K562 (cell line): ENCODE measurements at regions not wholly inside any gene's neighbourhood (a gene's known extent, or its start where the extent isn't known, plus 50 kb on each side); places are given as distances from the start of the nearest gene placed in this dataset.
"Not testable (repeated sequence)": the region's sequence is repeated elsewhere in the genome, so short reads cannot be mapped to it uniquely, and the experiment has no call there.

ENCODE experiments used
- ATAC-seq: fragments of 200-7000 bp; cut with Tn5 transposase; 3 replicates; pipeline ENCODE4 v1.9.1; 2020; ENCODE audit warnings: moderate library complexity
- BruUV-seq: library from RNA; stranded (reverse); fragments of 400-500 nt; replicated peaks from 2 replicates; lab custom pipeline; 2021; lab: Mats Ljungman, UMichigan
- CTCF ChIA-PET: fragments of 300-600 bp; formaldehyde crosslinking; extraction: SDS; loops from one replicate; lab custom pipeline; 2021; ENCODE audit warnings: low intra/inter-chr PET ratio; lab: Yijun Ruan, JAX
- POLR2A ChIA-PET: fragments of 300-600, 350-650 bp; sonication (Branson Sonifier 250); formaldehyde crosslinking; extraction: SDS; loops from one replicate; lab custom pipeline; 2021; ENCODE audit warnings: antibody characterized with exemption, inconsistent platforms; lab: Yijun Ruan, JAX
- DNase-seq, 4 experiments: peaks; one replicate each; pipeline versions ENCODE4 v3.0.0 to v3.0.0-alpha.2; 2011 to 2018; ENCODE audit warnings: low spot score in 3 of 4, mixed read lengths in 3 of 4; ENCODE audit errors: extremely low read depth in 1 of 4
- FAIRE-seq: peaks from 2 replicates; lab custom pipeline; 2011; peaks lifted over from hg19 to GRCh38; lab: Jason Lieb, UNC
- H2AFZ ChIP-seq: 2 replicates; pipeline ENCODE4 v1.6.0; 2011; ENCODE audit warnings: low read depth, low read length, control low read depth, inconsistent platforms
- H3K27ac ChIP-seq: fragments of 200-600 bp; 3 replicates; pipeline ENCODE4 v1.8.0; 2011; ENCODE audit warnings: low read depth, mild to moderate bottlenecking, control low read depth, inconsistent platforms, low read length, moderate library complexity, mixed read lengths; ENCODE audit errors: extremely low read depth
- H3K27me3 ChIP-seq, 2 experiments: fragments of 300-600 bp in 1 of 2; 2 replicates in 1 of 2; 3 replicates in 1 of 2; pipeline versions ENCODE4 v1.6.0 to v1.8.0; 2011; ENCODE audit warnings: inconsistent platforms in 2 of 2, low read length in 2 of 2, mild to moderate bottlenecking in 1 of 2, mixed read lengths in 1 of 2, moderate library complexity in 1 of 2; ENCODE audit not compliant: control insufficient read depth in 2 of 2, insufficient read depth in 2 of 2
- H3K36me3 ChIP-seq: fragments of 300-600 bp; 3 replicates; pipeline ENCODE4 v1.8.0; 2011; ENCODE audit warnings: mild to moderate bottlenecking, low read length, inconsistent platforms; ENCODE audit not compliant: control insufficient read depth, insufficient read depth
- H3K4me1 ChIP-seq, 2 experiments: fragments of 200-600 bp in 1 of 2; replicated peaks in 1 of 2; 2 replicates in 1 of 2; 3 replicates in 1 of 2; pipeline versions ENCODE4 v1.5.1 to v1.8.0; 2011; ENCODE audit warnings: inconsistent platforms in 2 of 2, low read length in 2 of 2, mild to moderate bottlenecking in 1 of 2, mixed read lengths in 1 of 2, moderate library complexity in 1 of 2; ENCODE audit not compliant: control insufficient read depth in 2 of 2, insufficient read depth in 2 of 2
- H3K4me2 ChIP-seq: 2 replicates; pipeline ENCODE4 v1.6.1; 2011; ENCODE audit warnings: low read length, control low read depth, inconsistent platforms, mixed read lengths; ENCODE audit not compliant: insufficient read depth
- H3K4me3 ChIP-seq: fragments of 200-600 bp; sonication (generic), shearing (Covaris generic); 2 replicates; pipeline ENCODE4 v1.5.1; 2016; ENCODE audit warnings: control low read depth, inconsistent platforms
- H3K79me2 ChIP-seq: fragments of 200-600 bp; 3 replicates; pipeline ENCODE4 v1.8.0; 2011; ENCODE audit warnings: low read length, inconsistent platforms; ENCODE audit not compliant: control insufficient read depth, insufficient read depth
- H3K9ac ChIP-seq, 2 experiments: 2 replicates each; pipeline versions ENCODE4 v1.6.0 to v1.6.1; 2011; ENCODE audit warnings: low read depth in 2 of 2, low read length in 2 of 2, control low read depth in 1 of 2, inconsistent platforms in 1 of 2, mild to moderate bottlenecking in 1 of 2, mixed read lengths in 1 of 2; ENCODE audit not compliant: insufficient read depth in 1 of 2
- H3K9me1 ChIP-seq: one replicate; pipeline ENCODE4 v1.6.0; 2011; ENCODE audit warnings: inconsistent platforms, mild to moderate bottlenecking, low read length, moderate library complexity; ENCODE audit not compliant: control insufficient read depth, insufficient read depth
- H3K9me3 ChIP-seq: replicated peaks from 2 replicates; pipeline ENCODE4 v1.5.1; 2011; ENCODE audit warnings: low read depth, low read length, inconsistent platforms; ENCODE audit not compliant: control insufficient read depth, insufficient read depth
- H4K20me1 ChIP-seq: replicated peaks from 2 replicates; pipeline ENCODE4 v1.6.1; 2011; ENCODE audit warnings: low read length, inconsistent platforms, mixed read lengths; ENCODE audit not compliant: control insufficient read depth, insufficient read depth
- ARID2 ChIP-seq: fragments of 450-650 bp; IDR thresholded peaks from 2 replicates; pipeline ENCODE4 v1.6.1; 2017; ENCODE audit warnings: antibody characterized with exemption, mild to moderate bottlenecking
- HIVEP1 ChIP-seq: fragments of 250-450 bp; sonication (Bioruptor Pico); IDR thresholded peaks from 2 replicates; pipeline ENCODE4 v1.4.0; 2020; ENCODE audit warnings: mild to moderate bottlenecking
- KDM5B ChIP-seq: fragments of 200-600 bp; sonication (generic); IDR thresholded peaks from 2 replicates; pipeline ENCODE4 v1.6.1; 2012; ENCODE audit warnings: low read depth, mild to moderate bottlenecking, moderate library complexity, low read length, control low read depth, inconsistent platforms; ENCODE audit not compliant: insufficient replicate concordance
- KHSRP ChIP-seq: fragments of 450-650 bp; IDR thresholded peaks from 2 replicates; pipeline ENCODE4 v1.6.1; 2017
- MCM7 ChIP-seq, 2 experiments: fragments of 450-650 bp; IDR thresholded peaks; 2 replicates each; pipeline ENCODE4 v1.6.1; 2016 to 2018
- NEUROD1 ChIP-seq: fragments of 150-350 bp; IDR thresholded peaks from 2 replicates; pipeline ENCODE4 v1.6.1; 2014; ENCODE audit warnings: borderline replicate concordance, low read length, low read depth; ENCODE audit not compliant: partially characterized antibody
- NFE2 ChIP-seq: IDR thresholded peaks from 2 replicates; pipeline ENCODE4 v1.6.1; 2014; ENCODE audit warnings: antibody characterized with exemption, low read depth
- NR2F6 ChIP-seq: fragments of 450-650 bp; formaldehyde crosslinking; IDR thresholded peaks from 2 replicates; pipeline ENCODE4 v1.4.0; 2020; ENCODE audit warnings: mild to moderate bottlenecking
- POU5F1 ChIP-seq: fragments of 150-350 bp; IDR thresholded peaks from 2 replicates; pipeline ENCODE4 v1.6.1; 2014; ENCODE audit warnings: borderline replicate concordance, low read length, low read depth, mild to moderate bottlenecking; ENCODE audit not compliant: partially characterized antibody
- TCF7 ChIP-seq: sonication (generic); IDR thresholded peaks from 2 replicates; pipeline ENCODE4 v1.6.1; 2016; ENCODE audit warnings: antibody characterized with exemption, borderline replicate concordance
- WHSC1 ChIP-seq: IDR thresholded peaks from one replicate; pipeline ENCODE4 v1.6.1; 2012; ENCODE audit warnings: low read length, control low read depth, inconsistent platforms
- ZNF512 ChIP-seq: IDR thresholded peaks from 2 replicates; pipeline ENCODE4 v1.6.1; 2016; ENCODE audit warnings: missing genetic modification characterization, missing compliant biosample characterization
- ZNF766 ChIP-seq: fragments of 200-800 bp; sonication (Bioruptor generic); conservative IDR thresholded peaks from 2 replicates; pipeline ENCODE4 v1.6.1; 2016; ENCODE audit warnings: missing genetic modification characterization, missing compliant biosample characterization
- WGBS: fragments of 100-300 bp; shearing (Covaris generic); methylation state at CpG from one replicate; pipeline ENCODE4 v1.1.6; 2016; ENCODE audit warnings: low coverage, mixed read lengths; ENCODE audit not compliant: insufficient coverage; ENCODE audit errors: missing lambda C conversion rate; 5-methylcytosine and 5-hydroxymethylcytosine counted together
- in situ Hi-C: fragments of 300-500 bp; cut with MboI; formaldehyde crosslinking; loops from 4 replicates; pipeline ENCODE4 v1.15.0; 2018; ENCODE audit warnings: inconsistent platforms, mixed read lengths
- intact Hi-C: fragments of 100-400 bp; cut with micrococcal nuclease; formaldehyde crosslinking; loops from 2 replicates; pipeline ENCODE4 v1.14.2; 2022
- TF ChIP-seq, protein P1 (sequence below), 2 experiments: fragments of 250-450 bp in 1 of 2; fragments of 450-650 bp in 1 of 2; sonication (Bioruptor Pico) in 1 of 2; IDR thresholded peaks; 2 replicates each; pipeline versions ENCODE4 v1.6.1 to v1.8.0; 2016 to 2021; ENCODE audit warnings: mild to moderate bottlenecking in 2 of 2, moderate library complexity in 2 of 2, missing compliant biosample characterization in 1 of 2, missing genetic modification characterization in 1 of 2

- H3K36me3 ChIP-seq, H3K27me3 ChIP-seq, in situ Hi-C loops, H2AFZ ChIP-seq, H3K27ac ChIP-seq, H3K79me2 ChIP-seq, intact Hi-C loops, H3K9me1 ChIP-seq, H3K4me2 ChIP-seq, POLR2A ChIA-PET, DNase-seq, H3K9me3 ChIP-seq, H3K4me1 ChIP-seq, BruUV-seq, H3K9ac ChIP-seq, H4K20me1 ChIP-seq, FAIRE-seq, H3K4me3 ChIP-seq, ATAC-seq, CTCF ChIA-PET: not testable (repeated sequence)
- 0% methylated on average over 10 of the region's 10 CpGs for WGBS
Observed at GRCh38 chrX:140633105-140633504, 76.5 kb upstream of the LINC00632 start.

- no peak for DNase-seq
- POLR2A ChIA-PET = no interaction called here
- Histone ChIP-seq H3K27me3 (no peaks in the 10 kb centered on the region), H3K9ac (no peak overlapping the region), H3K4me3 (no peak overlapping the region), H3K9me1 (no peaks in the 10 kb centered on the region), H3K27ac (no peak overlapping the region), H3K36me3 (no peaks in the 10 kb centered on the region), H3K9me3 (no peaks in the 10 kb centered on the region), H2AFZ (no peak overlapping the region), H4K20me1 (no peaks in the 10 kb centered on the region), H3K4me2 (no peak overlapping the region), H3K79me2 (no peaks in the 10 kb centered on the region), H3K4me1 (no peaks in the 10 kb centered on the region)
- intact Hi-C loops = no loop called here
- ATAC-seq = no peak
- in situ Hi-C loops = no loop called here
- CTCF ChIA-PET = no interaction called here
- TF ChIP-seq ZNF512 = no peak
- no peak for TF ChIP-seq KHSRP
- TF ChIP-seq KDM5B = no peak
- TF ChIP-seq ZNF766 (CRISPR knock-in tag) = no peak
- TF ChIP-seq TCF7 = no peak
- TF ChIP-seq, protein P1, sequence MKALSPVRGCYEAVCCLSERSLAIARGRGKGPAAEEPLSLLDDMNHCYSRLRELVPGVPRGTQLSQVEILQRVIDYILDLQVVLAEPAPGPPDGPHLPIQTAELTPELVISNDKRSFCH (CRISPR knock-in tag; IDR thresholded peaks at IDR 0.05) = no peak
- TF ChIP-seq, protein P1 (tag; IDR thresholded peaks at IDR 0.05) = no peak
- no peak for TF ChIP-seq WHSC1
- no peak for TF ChIP-seq ARID2
- no peak for TF ChIP-seq HIVEP1 (CRISPR knock-in tag)
- no peak for TF ChIP-seq NFE2
- no peak for TF ChIP-seq NR2F6
- TF ChIP-seq MCM7 (IDR thresholded peaks at IDR 0.05) = no peak
- no peak for TF ChIP-seq NEUROD1
- no peak for TF ChIP-seq POU5F1
- BruUV-seq = no TSS peak
- FAIRE-seq = no peak
Observed at GRCh38 chrX:140608111-140608510, 101.4 kb upstream of the LINC00632 start.
